A673 (cell line): ENCODE measurements at regions not wholly inside any gene's neighbourhood (a gene's known extent, or its start where the extent isn't known, plus 50 kb on each side); places are given as distances from the start of the nearest gene placed in this dataset.
A peak's percentile ranks its signal among the peaks of the same experiment; 100 is the strongest.

Experiments
- BruUV-seq: library from RNA; stranded (reverse); fragments of 400-500 nt; replicated peaks from 2 replicates; lab custom pipeline; 2021; lab: Mats Ljungman, UMichigan
- CTCF ChIA-PET: fragments of 300-600 bp; sonication (Branson Sonifier 250); formaldehyde crosslinking; loops from one replicate; lab custom pipeline; 2022; ENCODE audit warnings: antibody characterized with exemption; lab: Charles Lee
- POLR2A ChIA-PET: fragments of 300-600 bp; sonication (Branson Sonifier 250); formaldehyde crosslinking; loops from one replicate; lab custom pipeline; 2022; ENCODE audit warnings: antibody characterized with exemption; ENCODE audit not compliant: low non-redundant PET; lab: Charles Lee
- DNase-seq: peaks from one replicate; pipeline ENCODE4 v3.0.0-alpha.2; 2015; ENCODE audit warnings: low spot score
- H3K27ac ChIP-seq: fragments of 200-600 bp; sonication (generic); 2 replicates; pipeline ENCODE4 v1.5.1; 2016; ENCODE audit warnings: mixed run types, low read depth, mild to moderate bottlenecking, mixed read lengths, antibody characterized with exemption, low read length; ENCODE audit not compliant: poor library complexity, severe bottlenecking
- H3K27me3 ChIP-seq: fragments of 200-600 bp; sonication (generic); replicated peaks from 2 replicates; pipeline ENCODE4 v1.6.1; 2017; ENCODE audit warnings: mixed run types, low read depth, mild to moderate bottlenecking, mixed read lengths, antibody characterized with exemption, low read length; ENCODE audit not compliant: insufficient read depth, poor library complexity
- H3K36me3 ChIP-seq: fragments of 200-600 bp; sonication (generic); 2 replicates; pipeline ENCODE4 v1.6.1; 2016; ENCODE audit warnings: mixed run types, mild to moderate bottlenecking, mixed read lengths, antibody characterized with exemption, low read length; ENCODE audit not compliant: insufficient read depth, poor library complexity, severe bottlenecking
- H3K4me1 ChIP-seq: fragments of 200-600 bp; sonication (generic); 2 replicates; pipeline ENCODE4 v1.6.1; 2017; ENCODE audit warnings: mixed run types, mild to moderate bottlenecking, mixed read lengths, antibody characterized with exemption, low read length; ENCODE audit not compliant: insufficient read depth, poor library complexity, severe bottlenecking
- H3K4me3 ChIP-seq: fragments of 200-600 bp; sonication (generic); 2 replicates; pipeline ENCODE4 v1.5.1; 2016; ENCODE audit warnings: low read depth, mixed run types, mild to moderate bottlenecking, mixed read lengths, low read length; ENCODE audit not compliant: poor library complexity, severe bottlenecking
- H3K9me3 ChIP-seq: fragments of 200-600 bp; sonication (generic); 2 replicates; pipeline ENCODE4 v1.6.1; 2016; ENCODE audit warnings: mixed run types, low read depth, mild to moderate bottlenecking, mixed read lengths, antibody characterized with exemption, low read length; ENCODE audit not compliant: poor library complexity, severe bottlenecking
- CTCF ChIP-seq: fragments of 300-800, 200-600 bp; sonication (generic); conservative IDR thresholded peaks from 2 replicates; pipeline ENCODE4 v1.5.1; 2017; ENCODE audit warnings: low read depth, mild to moderate bottlenecking, antibody characterized with exemption, low read length, moderate library complexity, mixed read lengths
- EZH2 ChIP-seq: fragments of 200-600 bp; sonication (generic); IDR thresholded peaks from 2 replicates; pipeline ENCODE4 v1.6.1; 2017; ENCODE audit warnings: borderline replicate concordance, low read depth, mild to moderate bottlenecking, mixed read lengths, antibody characterized with exemption, low read length; ENCODE audit not compliant: poor library complexity, severe bottlenecking
- intact Hi-C: fragments of 100-400 bp; cut with micrococcal nuclease; formaldehyde crosslinking; loops from one replicate; pipeline ENCODE4 v1.10.0; 2022; ENCODE audit not compliant: unreplicated experiment

GRCh38 chr4:20370274-20370673 is 118.6 kb downstream of the SLIT2 start:
- H3K36me3 ChIP-seq, result no peaks in the 10 kb centered on the region
- ChIA-PET POLR2A (no interaction called here), CTCF (no interaction called here)
- BruUV-seq, result no TSS peak
- no peaks in the 10 kb centered on the region for H3K27me3 ChIP-seq
- H3K4me3 ChIP-seq, result no peak overlapping the region
- no peak for TF ChIP-seq EZH2
- TF ChIP-seq CTCF, result no peak
- intact Hi-C loops, result no loop called here
- H3K4me1 ChIP-seq, result peaks cover 18% of the 10 kb centered on the region
- no peaks in the 10 kb centered on the region for H3K9me3 ChIP-seq
- no peak overlapping the region for H3K27ac ChIP-seq
- peak; percentile 64 for DNase-seq

GRCh38 chr4:20376070-20376469 is 124.4 kb downstream of the SLIT2 start:
- CTCF ChIA-PET, result no interaction called here
- Histone ChIP-seq H3K36me3 (no peaks in the 10 kb centered on the region), H3K4me3 (no peak overlapping the region), H3K9me3 (no peaks in the 10 kb centered on the region), H3K4me1 (no peaks in the 10 kb centered on the region), H3K27me3 (peaks cover 7% of the 10 kb centered on the region), H3K27ac (no peak overlapping the region)
- POLR2A ChIA-PET, result no interaction called here
- intact Hi-C loops, result no loop called here
- no peak for DNase-seq
- TF ChIP-seq EZH2 (no peak), CTCF (no peak)
- no TSS peak for BruUV-seq

DNA sequence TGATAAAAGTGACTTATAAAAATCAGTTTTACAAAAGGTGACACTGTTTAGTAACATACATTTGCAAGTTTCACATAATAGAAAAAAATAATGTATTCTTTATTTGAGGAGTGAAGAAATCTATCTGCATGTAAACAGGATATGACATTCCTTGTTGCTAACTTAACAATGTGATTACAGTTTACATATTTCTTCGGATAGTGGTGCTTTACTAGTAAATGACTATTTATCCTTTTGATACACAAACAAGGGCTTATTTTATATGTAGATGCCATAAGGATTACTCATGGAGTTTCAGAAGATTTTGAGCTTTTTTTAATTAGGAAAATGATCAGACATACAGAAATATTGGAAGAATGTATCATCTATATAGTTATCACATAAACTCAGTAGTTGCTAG is 126.5 kb downstream of the SLIT2 start:
- intact Hi-C loops, result no loop called here
- H3K27ac ChIP-seq, result no peak overlapping the region
- H3K27me3 ChIP-seq, result peaks cover 17% of the 10 kb centered on the region
- CTCF ChIA-PET, result no interaction called here
- no peak for DNase-seq
- H3K4me3 ChIP-seq, result no peak overlapping the region
- POLR2A ChIA-PET, result interaction anchor here (0.6 kb wide), 1 partner anchor 291 kb away, joined by 3 read pairs; no protein-coding TSS in a partner anchor
- H3K9me3 ChIP-seq, result no peaks in the 10 kb centered on the region
- H3K36me3 ChIP-seq, result no peaks in the 10 kb centered on the region
- no peak for TF ChIP-seq CTCF
- no peak for TF ChIP-seq EZH2
- H3K4me1 ChIP-seq, result no peaks in the 10 kb centered on the region
- no TSS peak for BruUV-seq
